T-helper 2 cell treated with Interferon-gamma antibody and Interleukin-4, amounts not matched to agents 5 μg/mL and 100 μg/mL, for 36 hours (primary cell): ENCODE measurements at regions not wholly inside any gene's neighbourhood (a gene's known extent, or its start where the extent isn't known, plus 50 kb on each side); places are given as distances from the start of the nearest gene placed in this dataset.

Experiments used
- DNase-seq: peaks from one replicate; pipeline ENCODE4 v3.0.0; 2021; ENCODE audit warnings: low spot score
- H3K27ac Mint-ChIP-seq: one replicate; pipeline ENCODE4 v1.8.0; 2021; ENCODE audit warnings: mild to moderate bottlenecking, mixed read lengths
- H3K27me3 Mint-ChIP-seq: one replicate; pipeline ENCODE4 v1.8.0; 2021; ENCODE audit warnings: low read depth, mixed read lengths
- H3K36me3 Mint-ChIP-seq: one replicate; pipeline ENCODE4 v1.8.0; 2021; ENCODE audit warnings: low read depth, mixed read lengths
- H3K4me1 Mint-ChIP-seq: one replicate; pipeline ENCODE4 v1.8.0; 2021; ENCODE audit warnings: low read depth, mixed read lengths
- H3K4me3 Mint-ChIP-seq: one replicate; pipeline ENCODE4 v1.8.0; 2022; ENCODE audit warnings: mild to moderate bottlenecking, moderate library complexity, mixed read lengths
- H3K9me3 Mint-ChIP-seq: one replicate; pipeline ENCODE4 v1.8.0; 2021; ENCODE audit warnings: mixed read lengths

DNA sequence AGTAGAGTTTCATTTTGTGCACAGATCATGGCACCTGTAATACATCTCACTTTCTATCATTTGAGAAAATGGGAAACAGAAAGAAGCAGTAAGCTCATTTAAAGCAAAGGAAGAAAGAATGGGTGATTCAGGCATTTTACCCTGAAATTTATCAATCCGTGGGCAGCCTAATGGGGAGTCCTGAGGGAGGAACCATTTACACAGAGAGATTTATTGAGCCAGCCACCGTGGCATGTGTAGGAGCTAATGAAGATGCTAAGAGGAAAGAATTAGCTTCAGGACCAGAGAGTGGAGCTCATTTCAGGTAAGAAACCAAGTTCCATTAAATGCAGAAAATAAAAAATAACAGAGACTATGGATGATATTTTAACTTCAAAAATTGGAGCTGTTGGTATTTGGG, 443.4 kb upstream of the COBL start:
- DNase-seq: no peak
- H3K9me3 Mint-ChIP-seq: peaks cover 25% of the 10 kb centered on the region
- H3K27ac Mint-ChIP-seq: no peak overlapping the region
- H3K4me3 Mint-ChIP-seq: no peak overlapping the region
- no peaks in the 10 kb centered on the region for H3K27me3 Mint-ChIP-seq
- no peaks in the 10 kb centered on the region for H3K36me3 Mint-ChIP-seq
- H3K4me1 Mint-ChIP-seq: no peaks in the 10 kb centered on the region

DNA sequence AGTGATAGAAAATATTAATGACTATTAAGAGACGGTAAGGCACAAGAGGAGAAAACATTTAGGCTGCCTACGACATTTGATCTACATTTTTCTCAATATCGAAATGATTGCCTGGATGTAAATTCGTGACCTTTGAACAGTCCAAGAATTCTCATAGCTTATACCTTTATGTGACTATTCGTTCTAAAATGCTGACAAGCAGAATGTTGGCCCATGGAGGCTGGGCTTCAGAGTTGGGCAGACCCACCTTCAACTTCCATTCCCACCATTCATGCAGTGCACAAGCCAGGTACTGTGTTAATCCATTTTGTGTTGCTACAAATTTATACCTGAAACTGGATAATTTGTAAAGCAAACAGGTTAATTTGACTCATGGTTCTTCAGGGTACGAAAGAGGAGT, 441.4 kb upstream of the COBL start:
- Mint-ChIP-seq H3K27ac (no peak overlapping the region), H3K27me3 (no peaks in the 10 kb centered on the region), H3K9me3 (peaks cover 28% of the 10 kb centered on the region), H3K4me1 (no peaks in the 10 kb centered on the region), H3K36me3 (no peaks in the 10 kb centered on the region), H3K4me3 (no peak overlapping the region)
- DNase-seq: no peak

- Mint-ChIP-seq H3K27ac (no peak overlapping the region), H3K4me1 (no peaks in the 10 kb centered on the region), H3K9me3 (peaks cover 34% of the 10 kb centered on the region), H3K4me3 (no peak overlapping the region), H3K36me3 (no peaks in the 10 kb centered on the region), H3K27me3 (no peaks in the 10 kb centered on the region)
- no peak for DNase-seq
These were observed 416.3 kb upstream of the COBL start for GRCh38 chr7:51732951-51733350.

- Mint-ChIP-seq H3K9me3 (peaks cover 33% of the 10 kb centered on the region), H3K4me1 (no peaks in the 10 kb centered on the region), H3K27ac (no peak overlapping the region), H3K4me3 (no peak overlapping the region), H3K27me3 (no peaks in the 10 kb centered on the region), H3K36me3 (no peaks in the 10 kb centered on the region)
- DNase-seq: no peak
These were observed 415.5 kb upstream of the COBL start for GRCh38 chr7:51732116-51732515.

DNA sequence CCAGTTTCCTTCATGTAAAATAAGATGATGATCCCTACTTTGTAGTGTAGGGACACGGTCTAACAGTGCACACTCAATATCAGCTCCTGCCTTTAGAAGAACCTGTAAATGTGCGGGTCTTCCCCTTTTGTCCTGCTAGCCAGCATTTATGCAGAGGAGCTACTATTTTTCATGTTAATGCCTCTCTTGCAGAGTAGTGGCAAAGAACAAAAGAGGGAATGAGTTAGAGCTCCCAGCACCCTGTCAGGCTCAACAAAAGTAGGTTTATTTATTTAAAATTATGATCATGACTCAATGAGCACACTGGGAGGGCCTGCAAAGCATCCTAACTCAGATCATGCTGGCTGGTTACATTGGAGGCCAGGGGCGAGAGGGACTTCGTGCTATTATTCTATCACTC, 414.5 kb upstream of the COBL start:
- Mint-ChIP-seq H3K27me3 (no peaks in the 10 kb centered on the region), H3K9me3 (peaks cover 33% of the 10 kb centered on the region), H3K36me3 (no peaks in the 10 kb centered on the region), H3K4me3 (no peak overlapping the region), H3K4me1 (no peaks in the 10 kb centered on the region), H3K27ac (no peak overlapping the region)
- no peak for DNase-seq

- H3K4me1 Mint-ChIP-seq: no peaks in the 10 kb centered on the region
- no peaks in the 10 kb centered on the region for H3K36me3 Mint-ChIP-seq
- H3K27ac Mint-ChIP-seq: no peak overlapping the region
- peaks cover 44% of the 10 kb centered on the region for H3K9me3 Mint-ChIP-seq
- H3K4me3 Mint-ChIP-seq: no peak overlapping the region
- DNase-seq: no peak
- no peaks in the 10 kb centered on the region for H3K27me3 Mint-ChIP-seq
These were observed 410.8 kb upstream of the COBL start for GRCh38 chr7:51727441-51727840.

- H3K9me3 Mint-ChIP-seq: peaks cover 26% of the 10 kb centered on the region
- H3K4me3 Mint-ChIP-seq: no peak overlapping the region
- H3K4me1 Mint-ChIP-seq: no peaks in the 10 kb centered on the region
- H3K27ac Mint-ChIP-seq: no peak overlapping the region
- DNase-seq: no peak
- no peaks in the 10 kb centered on the region for H3K27me3 Mint-ChIP-seq
- H3K36me3 Mint-ChIP-seq: no peaks in the 10 kb centered on the region
These were observed 390.2 kb upstream of the COBL start for GRCh38 chr7:51706851-51707250.

DNA sequence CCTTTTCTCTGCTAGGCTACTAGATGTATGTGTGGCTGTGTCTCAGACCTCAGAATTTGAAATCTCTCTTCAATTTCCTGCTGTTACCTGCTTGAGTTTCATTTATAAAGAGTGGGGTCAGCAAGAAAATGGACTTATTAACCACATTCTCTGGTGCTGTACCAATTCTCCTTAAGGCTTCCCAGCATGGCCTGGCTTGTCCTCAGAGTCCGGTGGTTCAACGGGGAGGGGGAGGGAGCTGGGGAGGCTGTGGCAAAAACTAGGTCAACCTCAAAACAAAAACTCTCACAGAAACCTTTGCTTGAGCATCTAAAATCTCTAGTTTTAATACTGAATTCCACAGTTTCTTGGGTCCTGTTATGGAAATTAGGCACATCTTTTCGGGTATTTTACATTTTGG, 389.1 kb upstream of the COBL start:
- Mint-ChIP-seq H3K27me3 (no peaks in the 10 kb centered on the region), H3K4me1 (no peaks in the 10 kb centered on the region), H3K36me3 (no peaks in the 10 kb centered on the region), H3K4me3 (no peak overlapping the region), H3K9me3 (peaks cover 33% of the 10 kb centered on the region), H3K27ac (no peak overlapping the region)
- DNase-seq: no peak

GRCh38 chr7:51702673-51703072, 386.1 kb upstream of the COBL start:
- Mint-ChIP-seq H3K36me3 (no peaks in the 10 kb centered on the region), H3K4me3 (no peak overlapping the region), H3K4me1 (no peaks in the 10 kb centered on the region), H3K27ac (no peak overlapping the region), H3K9me3 (peaks cover 29% of the 10 kb centered on the region), H3K27me3 (no peaks in the 10 kb centered on the region)
- no peak for DNase-seq

GRCh38 chr7:51701935-51702334, 385.3 kb upstream of the COBL start:
- DNase-seq: no peak
- H3K4me3 Mint-ChIP-seq: no peak overlapping the region
- no peaks in the 10 kb centered on the region for H3K36me3 Mint-ChIP-seq
- no peaks in the 10 kb centered on the region for H3K27me3 Mint-ChIP-seq
- no peak overlapping the region for H3K27ac Mint-ChIP-seq
- H3K9me3 Mint-ChIP-seq: peaks cover 29% of the 10 kb centered on the region
- no peaks in the 10 kb centered on the region for H3K4me1 Mint-ChIP-seq

DNA sequence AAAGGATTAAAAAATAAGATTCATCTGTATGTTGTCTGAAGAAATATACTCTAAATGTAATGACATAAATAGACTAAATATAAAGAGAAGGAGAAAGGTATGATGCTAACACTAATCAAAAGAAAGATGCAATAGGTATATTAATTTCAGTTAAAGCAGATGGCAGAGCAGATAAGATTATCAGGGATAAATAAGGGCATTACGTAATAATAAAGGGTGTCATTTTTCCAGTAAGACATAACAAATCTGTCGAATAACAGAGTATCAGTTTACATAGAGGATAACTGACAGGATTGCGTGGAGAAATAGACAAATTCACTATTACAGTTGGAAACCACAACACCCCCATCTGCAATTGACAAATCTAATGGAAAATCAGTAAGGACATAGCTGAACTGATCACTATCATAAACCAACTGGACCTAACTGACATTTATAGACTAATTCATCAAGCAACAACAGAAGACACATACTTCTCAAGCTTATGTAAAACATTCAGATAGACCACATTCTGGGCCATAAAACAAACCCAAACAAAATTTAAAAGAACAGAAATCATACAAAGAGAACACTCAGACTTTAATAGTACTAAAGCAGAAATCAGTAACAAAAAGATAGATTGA, 384.1 kb upstream of the COBL start:
- Mint-ChIP-seq H3K4me3 (no peak overlapping the region), H3K9me3 (peaks cover 24% of the 10 kb centered on the region)

DNA sequence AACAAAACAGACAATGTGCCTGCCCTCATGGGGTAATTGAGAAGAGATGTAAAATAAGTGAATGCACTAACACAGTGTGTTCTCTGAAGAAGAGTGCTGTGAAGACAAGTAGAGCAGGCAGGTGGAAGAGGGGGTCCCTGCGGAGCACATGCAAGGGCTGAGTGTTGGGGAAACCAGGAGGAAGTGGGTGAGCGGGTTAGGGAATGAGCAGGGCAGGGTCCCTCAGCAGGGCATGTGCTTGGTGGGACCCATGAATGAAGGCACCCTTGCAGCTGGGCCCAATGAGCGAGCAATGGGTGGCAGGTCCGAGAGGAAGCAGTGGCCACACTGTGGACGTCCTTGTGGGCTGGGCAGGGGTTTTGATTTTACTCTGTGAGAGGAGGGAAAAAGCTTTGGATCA, 376.6 kb upstream of the COBL start:
- no peaks in the 10 kb centered on the region for H3K27me3 Mint-ChIP-seq
- H3K27ac Mint-ChIP-seq: no peak overlapping the region
- H3K4me3 Mint-ChIP-seq: no peak overlapping the region
- no peaks in the 10 kb centered on the region for H3K36me3 Mint-ChIP-seq
- H3K9me3 Mint-ChIP-seq: peaks cover 38% of the 10 kb centered on the region
- H3K4me1 Mint-ChIP-seq: no peaks in the 10 kb centered on the region
- no peak for DNase-seq

More for the DNA sequence above, 384.1 kb upstream of the COBL start:
- H3K36me3 Mint-ChIP-seq: no peaks in the 10 kb centered on the region
- no peak for DNase-seq
- no peaks in the 10 kb centered on the region for H3K4me1 Mint-ChIP-seq
- no peaks in the 10 kb centered on the region for H3K27me3 Mint-ChIP-seq
- H3K27ac Mint-ChIP-seq: no peak overlapping the region

GRCh38 chr7:51689547-51689946, 372.9 kb upstream of the COBL start:
- Mint-ChIP-seq H3K4me3 (no peak overlapping the region), H3K27ac (no peak overlapping the region), H3K4me1 (no peaks in the 10 kb centered on the region), H3K27me3 (no peaks in the 10 kb centered on the region), H3K9me3 (peaks cover 46% of the 10 kb centered on the region), H3K36me3 (no peaks in the 10 kb centered on the region)
- no peak for DNase-seq

- H3K9me3 Mint-ChIP-seq: peaks cover 37% of the 10 kb centered on the region
- no peaks in the 10 kb centered on the region for H3K36me3 Mint-ChIP-seq
- no peaks in the 10 kb centered on the region for H3K4me1 Mint-ChIP-seq
These were observed 369.2 kb upstream of the COBL start for GRCh38 chr7:51685794-51686193.

DNA sequence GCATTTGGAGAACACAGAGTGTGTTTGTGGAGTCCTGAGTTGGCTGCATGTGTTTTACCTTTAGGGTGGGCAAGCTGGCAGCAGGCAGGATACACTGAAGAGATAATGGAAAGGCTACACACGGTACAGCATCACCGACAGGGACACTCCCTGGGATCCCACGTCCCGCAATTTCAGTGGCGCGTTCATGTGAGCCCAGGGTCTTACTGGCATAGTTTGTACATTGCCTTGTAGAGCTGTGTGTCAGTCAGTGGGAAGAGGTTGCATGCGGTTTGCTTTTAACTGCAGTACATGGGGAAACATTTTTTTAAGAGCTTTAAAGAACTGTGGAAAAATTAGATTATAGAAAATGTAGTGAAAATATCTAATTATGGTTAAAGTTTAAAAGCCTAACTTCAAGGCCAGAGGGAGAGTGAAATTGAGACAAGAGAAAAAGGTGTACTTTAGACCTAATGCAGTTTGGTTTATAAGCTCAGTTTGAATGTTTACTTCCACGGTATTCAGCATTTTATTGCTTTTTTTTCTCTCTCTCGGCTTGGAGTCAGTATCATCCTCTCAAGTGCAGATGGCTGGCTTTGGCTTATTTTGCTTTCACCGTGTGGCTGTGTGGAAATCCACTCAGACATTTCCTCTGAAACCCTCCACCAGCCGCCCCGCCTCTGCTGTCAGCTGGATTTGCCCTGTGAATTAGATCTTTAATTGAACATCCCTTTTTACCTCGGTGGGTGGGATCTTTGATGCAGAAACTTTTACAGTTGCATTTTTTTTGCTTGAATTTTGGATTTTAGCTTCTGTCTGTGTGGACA, 364.2 kb upstream of the COBL start:
- Mint-ChIP-seq H3K36me3 (no peaks in the 10 kb centered on the region), H3K4me3 (no peak overlapping the region), H3K27ac (no peak overlapping the region), H3K27me3 (no peaks in the 10 kb centered on the region), H3K4me1 (no peaks in the 10 kb centered on the region), H3K9me3 (peaks cover 36% of the 10 kb centered on the region)
- DNase-seq: no peak

More at GRCh38 chr7:51685794-51686193, 369.2 kb upstream of the COBL start:
- DNase-seq: no peak
- Mint-ChIP-seq H3K27me3 (no peaks in the 10 kb centered on the region), H3K4me3 (no peak overlapping the region), H3K27ac (no peak overlapping the region)
